Fibroblast of skin of right biceps (primary cell): ENCODE measurements at regions not wholly inside any gene's neighbourhood (a gene's known extent, or its start where the extent isn't known, plus 50 kb on each side); places are given as distances from the start of the nearest gene placed in this dataset.
"Not testable (repeated sequence)": the region's sequence is repeated elsewhere in the genome, so short reads cannot be mapped to it uniquely, and the experiment has no call there.

Experiments
- DNase-seq: peaks from one replicate; pipeline ENCODE4 v3.0.0-alpha.2; 2013

DNA sequence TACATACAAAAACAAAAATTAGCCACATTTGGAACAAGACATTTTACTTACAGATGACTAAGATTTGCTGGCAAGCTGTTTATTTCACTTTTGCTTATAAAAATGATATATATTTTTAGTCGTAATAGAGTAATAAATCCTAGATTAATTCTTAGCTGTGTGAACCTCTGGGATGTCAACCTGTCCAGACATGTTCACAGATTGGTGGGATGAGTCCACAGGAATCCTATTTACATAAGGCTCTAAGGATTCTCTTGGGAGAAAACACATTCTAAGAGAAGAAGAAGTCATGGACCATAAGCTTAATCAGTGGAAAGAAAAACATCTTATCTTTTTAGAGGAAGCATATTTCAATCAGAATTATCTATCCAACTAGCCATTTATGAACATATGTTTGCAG, 797.4 kb downstream of the C12orf50 start:
- peak; percentile 19 for DNase-seq

DNA sequence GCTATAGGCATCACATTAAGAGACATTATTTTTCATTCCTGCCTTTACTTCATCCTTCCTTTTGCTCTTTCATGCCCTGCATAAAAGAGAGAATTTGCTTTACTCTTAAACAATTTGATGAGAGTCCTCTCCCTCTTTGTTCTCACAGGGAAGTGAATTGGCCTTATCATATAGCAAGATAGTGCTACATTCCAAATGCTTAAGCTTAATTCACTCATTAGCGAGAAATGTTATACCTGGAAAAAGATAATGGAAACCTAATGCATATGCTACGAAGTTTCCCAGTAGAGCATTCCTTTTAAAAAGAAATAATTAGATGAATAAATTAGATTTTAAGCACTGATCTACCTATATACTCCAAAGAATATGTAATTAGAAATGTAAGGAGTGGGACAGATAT, 798.8 kb downstream of the C12orf50 start:
- no peak for DNase-seq

DNA sequence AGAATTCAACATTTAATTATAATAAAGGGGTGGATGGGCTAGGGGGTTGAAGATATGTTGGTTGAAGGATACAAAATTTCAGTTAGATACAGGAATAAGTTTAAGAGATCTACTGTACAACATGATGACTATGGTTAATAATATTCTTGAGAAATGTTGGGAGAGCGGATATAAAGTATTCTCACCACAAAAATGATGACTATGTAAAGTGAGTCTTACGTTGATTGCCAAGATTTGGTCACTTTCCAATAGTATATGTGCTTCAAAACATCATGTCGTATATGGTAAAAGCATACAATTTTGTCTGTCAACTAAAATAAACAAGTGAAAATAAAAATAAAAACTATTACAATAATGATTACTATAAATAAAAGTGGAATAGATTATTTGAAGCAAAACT, 802.0 kb downstream of the C12orf50 start:
- DNase-seq: peak; percentile 80

DNA sequence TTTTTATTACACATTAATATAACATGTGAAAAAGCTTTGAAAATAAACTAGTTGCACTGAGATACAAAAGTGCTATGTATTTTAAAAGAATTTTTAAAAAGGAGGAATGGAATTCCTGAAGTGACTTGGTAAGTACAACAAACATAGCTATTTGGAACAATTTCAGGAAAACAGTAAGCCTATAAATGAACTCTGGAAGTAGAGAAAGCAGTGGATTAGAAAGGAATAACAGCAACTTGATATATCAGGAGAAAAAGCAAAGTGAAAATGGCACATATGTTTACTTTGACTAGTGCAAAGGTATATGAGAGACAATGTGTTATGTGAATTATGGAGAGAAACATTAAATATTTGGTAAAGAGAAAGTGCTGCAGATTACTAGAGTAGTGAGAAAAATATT, 811.7 kb downstream of the C12orf50 start:
- DNase-seq: peak; percentile 10

DNA sequence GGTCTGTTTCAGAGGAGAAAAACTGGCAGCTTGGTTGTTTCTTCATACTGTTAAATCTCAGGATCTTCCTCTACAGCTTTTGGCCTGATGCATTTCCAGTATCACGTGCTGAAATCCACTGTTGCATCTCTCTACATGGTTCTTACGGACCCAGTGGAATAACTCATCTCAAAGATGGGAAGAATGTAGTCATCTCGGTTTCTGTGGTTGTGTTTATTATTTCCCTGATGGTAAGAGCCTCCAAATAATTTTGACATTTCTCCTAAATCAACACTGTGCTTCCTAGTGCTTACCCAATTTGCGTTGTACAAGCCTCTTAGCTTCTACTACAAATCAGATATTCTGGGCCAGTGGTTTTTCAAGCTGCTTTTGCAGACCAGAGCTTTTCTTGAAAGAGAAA, 812.8 kb downstream of the C12orf50 start:
- DNase-seq: peak; percentile 57

DNA sequence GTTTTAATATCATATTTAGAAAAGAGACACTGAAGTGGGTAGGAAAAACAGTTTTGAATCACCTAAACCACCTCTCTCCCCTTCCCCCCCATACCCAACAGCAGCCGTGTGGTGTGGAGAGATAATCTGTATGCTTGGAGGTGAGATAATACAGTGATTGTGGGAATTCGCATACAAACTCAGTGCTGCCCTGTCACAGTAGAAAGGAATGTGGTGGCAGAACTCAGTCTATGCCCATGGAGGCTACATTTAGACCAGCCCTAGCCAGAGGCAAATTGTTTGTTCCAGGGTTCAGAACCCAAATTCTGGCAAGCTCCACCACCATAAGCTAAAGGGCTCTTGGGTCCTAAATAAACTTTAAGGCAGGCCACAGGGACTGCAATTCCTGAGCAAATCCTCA, 827.0 kb downstream of the C12orf50 start:
- no peak for DNase-seq

DNA sequence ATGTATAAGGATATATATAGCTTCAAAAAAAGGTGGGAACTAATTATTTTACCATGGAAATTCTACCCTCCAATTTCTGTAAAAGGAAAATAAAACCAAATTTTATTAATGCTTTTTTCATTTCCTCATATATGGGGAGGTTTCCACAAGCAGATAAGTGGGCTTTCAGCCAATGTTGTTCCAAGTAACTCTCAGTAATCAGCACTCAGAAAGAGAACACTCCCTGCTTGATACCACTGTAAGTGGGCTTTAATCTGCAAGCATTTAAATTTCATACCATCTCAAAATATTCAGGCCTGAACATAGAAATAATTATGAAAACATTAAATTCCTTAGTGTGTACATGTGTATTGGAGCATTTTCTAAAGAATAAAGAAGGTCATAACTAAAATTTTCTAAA, 827.6 kb downstream of the C12orf50 start:
- no peak for DNase-seq

DNA sequence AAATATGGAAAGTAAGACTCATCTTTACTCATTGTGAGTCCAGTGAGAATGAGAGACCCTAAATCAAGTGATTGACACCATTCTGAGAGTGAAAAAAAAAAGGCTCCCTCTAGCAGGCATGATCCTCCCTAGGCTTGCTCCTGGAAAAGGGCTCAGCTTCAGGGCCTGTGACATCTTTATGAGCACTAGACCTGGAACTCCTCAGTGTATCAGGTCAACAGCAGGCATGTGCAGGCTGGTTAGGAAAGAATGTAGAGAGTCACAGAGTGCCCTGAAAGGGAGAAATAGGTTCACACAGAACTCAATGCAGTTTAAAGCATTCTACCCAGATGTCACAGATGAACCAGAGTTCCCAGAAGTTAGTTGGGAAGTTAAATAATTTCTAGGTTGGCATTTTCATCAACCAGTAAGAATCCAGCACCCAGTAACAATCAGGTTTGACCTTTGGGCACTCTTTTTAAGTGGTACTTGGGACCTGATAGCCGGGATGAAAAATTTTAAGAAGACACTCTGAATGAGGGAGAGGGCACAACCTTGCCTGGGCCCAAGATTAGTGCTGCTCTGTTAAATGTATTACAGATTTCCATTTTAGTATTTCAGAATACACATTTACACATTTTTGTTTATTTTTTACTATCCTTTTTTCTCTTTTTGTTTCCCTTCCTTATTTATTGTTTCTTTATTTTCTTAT, 828.8 kb downstream of the C12orf50 start:
- no peak for DNase-seq

DNA sequence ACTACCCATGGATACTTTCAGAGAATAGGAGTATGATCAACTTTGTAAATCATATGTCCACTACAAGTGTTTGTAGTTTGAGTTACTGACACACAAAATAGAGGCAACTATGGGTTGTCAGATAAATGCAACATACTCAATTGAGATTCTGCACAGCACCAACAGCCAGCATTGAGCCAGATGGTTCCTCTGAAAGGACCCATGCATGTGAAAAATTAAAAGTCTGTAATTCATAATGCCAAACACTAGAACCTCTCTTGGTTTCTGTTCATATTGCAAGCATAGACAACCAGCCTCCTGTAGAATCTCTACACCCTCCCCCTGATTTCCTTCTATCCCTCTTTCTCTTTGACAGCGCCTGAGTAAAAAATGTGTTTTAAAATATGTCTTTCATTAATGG, 831.0 kb downstream of the C12orf50 start:
- no peak for DNase-seq

DNA sequence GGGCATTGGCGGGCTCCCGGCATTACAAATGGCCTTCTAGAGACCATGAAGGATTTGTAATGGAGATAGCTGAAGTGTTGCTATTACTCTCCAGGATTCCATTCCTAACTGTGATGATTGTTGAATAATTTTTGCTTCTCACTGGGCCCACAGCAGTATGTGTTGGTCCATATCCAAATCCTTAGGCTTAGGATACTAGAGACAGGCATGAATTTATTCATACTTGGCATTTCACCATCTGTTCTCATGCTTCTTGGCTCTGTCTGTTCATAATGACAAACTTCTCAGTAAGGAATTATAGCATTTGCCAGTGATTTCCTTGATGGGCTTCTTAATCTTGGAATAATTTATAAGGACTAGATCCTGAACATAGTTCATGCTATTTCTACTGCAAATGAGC, 832.9 kb downstream of the C12orf50 start:
- DNase-seq: peak; percentile 30

DNA sequence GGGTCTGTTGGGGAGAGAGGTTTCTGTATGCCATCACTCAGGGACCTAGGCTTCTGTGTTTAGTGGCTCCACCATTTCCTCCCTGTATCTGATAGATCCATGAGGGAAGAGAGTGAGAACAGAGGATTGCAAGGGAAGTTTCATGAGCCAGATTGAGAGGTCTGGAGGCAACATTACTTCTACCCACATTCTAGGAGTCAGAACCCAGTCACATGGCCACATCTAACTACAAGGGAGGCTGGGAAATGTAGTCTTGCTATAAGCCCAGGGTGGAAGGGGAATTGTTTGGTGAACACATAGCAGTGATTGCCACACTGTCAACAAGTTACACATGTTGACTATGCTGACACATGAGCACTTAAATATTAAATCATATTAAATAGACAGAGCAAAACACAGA, 834.8 kb downstream of the C12orf50 start:
- DNase-seq: not testable (repeated sequence)

DNA sequence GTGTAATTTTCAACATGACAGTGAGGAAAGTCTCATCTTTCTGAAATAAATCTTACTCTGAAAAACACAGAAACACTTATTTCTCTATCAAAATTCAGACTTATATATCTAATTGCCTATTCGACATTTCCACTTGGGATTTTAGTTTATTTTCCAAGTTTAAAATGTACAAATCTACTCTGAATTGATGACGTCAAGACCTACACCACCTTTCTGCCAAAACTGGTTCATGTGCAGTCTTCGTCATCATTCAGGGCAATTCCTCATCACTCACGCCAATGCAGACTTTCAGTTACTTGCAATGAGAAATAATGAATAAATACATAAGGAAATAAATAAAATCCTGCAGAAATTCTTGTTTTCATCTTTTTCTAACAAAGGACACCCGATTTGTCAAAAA, 843.8 kb downstream of the C12orf50 start:
- DNase-seq: no peak

DNA sequence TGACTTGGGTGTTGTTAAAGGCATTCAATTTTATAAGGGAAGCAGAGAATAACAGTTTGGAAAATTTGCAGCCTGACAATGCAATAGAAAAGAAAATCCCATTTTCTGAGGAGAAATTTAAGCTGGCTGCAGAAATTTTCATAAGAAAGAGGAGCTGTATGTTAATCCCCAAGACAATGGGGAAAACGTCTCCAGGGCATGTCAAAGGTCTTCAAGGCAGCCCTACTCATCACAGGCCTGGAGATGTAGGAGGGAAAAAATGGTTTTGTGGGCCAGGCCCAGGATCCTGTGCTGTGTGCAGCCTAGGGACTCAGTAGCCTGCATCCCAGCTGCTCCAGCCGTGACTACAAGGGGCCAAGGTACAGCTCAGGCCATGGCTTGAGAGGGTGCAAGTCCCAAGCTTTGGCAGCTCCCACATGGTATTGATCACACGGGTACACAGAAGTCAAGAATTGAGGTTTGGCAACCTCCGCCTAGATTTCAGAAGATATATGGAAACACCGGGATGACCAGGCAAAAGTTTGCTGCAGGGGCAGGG, 846.4 kb downstream of the C12orf50 start:
- no peak for DNase-seq

DNA sequence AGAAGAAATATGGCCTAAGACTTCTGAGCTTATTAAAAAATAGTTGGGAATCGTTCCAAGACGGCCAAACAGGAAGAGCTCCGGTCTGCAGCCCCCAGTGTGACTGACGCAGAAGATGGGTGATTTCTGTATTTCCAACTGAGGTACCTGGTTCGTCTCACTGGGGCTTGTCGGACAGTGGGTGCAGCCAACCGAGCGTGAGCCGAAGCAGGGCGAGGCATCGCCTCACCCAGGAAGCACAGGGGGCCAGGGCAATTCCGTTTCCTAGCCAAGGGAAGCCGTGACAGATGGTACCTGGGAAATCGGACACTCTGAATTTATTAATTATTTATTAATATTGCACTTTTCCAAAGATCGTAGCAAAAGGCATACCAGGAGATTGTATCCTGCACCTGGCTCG, 857.8 kb downstream of the C12orf50 start:
- DNase-seq: no peak

DNA sequence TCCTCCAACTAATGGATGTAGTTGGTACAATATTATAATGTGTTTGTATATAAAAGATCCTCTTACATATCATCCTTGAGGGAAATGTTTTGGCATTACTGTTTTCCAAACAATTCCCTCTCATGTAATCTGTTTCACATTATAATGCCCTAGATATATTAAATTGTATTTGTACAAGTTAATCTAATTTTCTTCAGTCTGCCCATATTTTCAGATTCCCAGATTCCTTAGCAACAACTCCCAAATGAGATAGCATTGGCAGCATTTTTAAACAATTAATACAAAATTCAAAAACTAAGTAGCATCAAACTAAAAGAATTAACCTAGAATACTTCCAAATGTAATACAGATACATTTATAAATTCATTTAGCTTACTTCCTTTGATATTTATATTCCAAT, 860.2 kb downstream of the C12orf50 start:
- DNase-seq: no peak

DNA sequence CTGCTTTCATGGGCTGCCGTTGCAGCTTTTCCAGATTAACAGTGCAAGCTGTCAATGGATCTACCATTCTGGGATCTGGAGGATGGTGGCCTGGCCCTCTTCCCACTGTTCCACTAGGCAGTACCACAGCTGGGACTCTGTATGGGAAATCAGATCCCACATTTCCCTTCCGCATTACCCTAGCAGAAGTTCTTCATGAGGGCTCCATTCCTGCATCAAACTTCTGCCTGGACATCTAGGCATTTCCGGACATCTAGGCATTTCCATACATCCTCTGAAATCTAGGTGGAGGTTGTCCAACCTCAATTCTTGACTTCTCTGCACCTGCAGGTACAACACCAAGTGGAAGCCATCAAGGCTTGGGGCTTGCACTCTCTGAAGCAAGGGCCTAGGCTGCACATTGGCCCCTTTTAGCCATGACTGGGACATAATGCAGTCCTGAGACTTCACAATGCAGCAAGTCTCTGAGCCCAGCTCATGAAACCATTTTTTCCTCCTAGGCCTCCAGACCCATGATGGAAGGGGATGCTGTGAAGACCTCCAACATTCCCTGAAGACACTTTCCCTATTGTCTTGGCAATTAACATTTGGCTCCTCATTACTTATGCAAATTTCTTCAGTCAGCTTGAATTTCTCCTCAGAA, 863.3 kb downstream of the C12orf50 start:
- DNase-seq: no peak

DNA sequence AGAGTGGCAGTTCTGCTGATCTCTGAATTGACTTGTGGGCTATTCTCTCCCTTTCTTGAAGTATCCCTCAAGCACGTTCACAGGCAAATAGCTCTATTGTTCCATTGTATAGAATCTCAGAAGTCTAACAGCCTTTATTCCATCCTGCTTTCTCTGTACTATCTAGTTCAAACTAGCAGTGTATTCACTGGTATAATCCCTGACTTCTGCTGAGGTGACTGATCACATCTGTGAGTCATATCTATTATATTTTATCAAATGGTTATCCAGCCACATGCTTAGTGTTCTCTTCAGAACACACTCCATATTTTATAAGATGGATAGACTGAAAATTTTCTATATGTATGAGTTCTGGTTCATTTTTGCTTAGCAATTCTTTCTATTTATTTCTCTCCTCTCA, 866.1 kb downstream of the C12orf50 start:
- no peak for DNase-seq

DNA sequence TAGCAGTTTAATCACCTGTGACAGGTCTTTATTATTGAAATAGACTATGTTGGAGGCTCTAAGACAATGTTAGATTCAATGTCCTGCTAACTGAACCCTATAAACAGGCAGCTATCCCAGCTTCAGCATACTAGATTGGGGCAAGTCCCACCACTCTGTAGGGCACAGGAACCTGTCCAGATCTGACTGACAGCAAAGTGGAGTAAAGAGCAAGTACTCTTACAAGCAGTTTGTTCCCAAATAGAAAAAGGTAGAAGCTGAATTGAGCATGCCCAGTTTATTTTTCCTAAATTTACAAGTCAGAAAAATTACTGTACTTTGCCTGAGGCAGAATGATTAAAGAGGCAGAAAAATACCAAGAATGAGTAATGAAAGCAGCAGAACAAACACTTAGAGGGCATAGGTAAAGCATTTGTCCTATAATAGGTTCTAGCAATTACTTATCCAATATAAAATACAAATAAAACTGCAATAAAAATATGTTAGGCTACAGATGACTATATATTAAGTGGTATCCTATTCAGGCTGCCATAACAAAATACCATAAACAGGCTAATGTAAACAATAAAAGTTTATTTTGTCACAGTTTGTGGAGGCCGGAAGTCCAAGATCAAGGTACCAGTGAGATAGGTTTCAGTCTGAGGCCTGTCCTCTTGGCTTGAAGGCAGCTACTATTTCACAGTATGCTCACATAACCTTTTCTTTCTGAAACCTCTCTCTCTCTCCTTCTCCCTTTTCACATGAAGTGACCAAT, 868.2 kb downstream of the C12orf50 start:
- no peak for DNase-seq

DNA sequence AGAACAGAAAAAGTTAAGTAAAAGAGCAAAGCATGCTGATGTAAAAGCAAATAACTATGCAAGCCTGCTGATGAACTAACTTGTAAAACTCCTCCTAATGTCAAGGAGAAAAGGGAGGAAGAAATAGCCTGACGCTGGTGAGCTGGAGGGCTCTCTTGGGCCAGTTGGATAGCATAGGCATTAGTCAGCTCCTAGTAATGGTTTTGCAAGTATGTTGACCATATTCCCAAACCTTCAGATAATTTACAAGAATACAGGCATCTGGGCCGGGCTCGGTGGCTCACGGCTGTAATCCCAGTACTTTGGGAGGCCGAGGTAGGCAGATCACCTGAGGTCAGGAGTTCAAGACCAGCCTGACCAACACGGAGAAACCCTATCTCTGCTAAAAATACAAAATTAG, 871.4 kb downstream of the C12orf50 start:
- DNase-seq: peak; percentile 94

DNA sequence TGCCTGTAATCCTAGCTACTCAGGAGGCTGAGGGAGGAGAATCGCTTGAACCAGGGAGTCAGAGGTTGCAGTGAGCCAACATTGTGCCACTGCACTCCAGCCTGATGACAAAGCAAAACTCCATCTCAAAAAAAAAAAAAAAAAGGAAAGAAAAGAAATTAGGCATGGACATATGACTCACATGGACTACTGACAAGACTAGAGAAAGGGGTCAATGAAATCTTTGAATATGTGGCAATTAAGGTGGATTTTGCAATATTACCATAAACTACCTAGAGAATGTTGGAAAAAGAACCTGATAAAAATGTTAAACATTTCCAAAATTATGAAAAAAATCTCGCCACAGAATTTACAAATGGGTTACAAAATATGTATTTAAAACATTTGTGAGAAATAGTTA, 873.6 kb downstream of the C12orf50 start:
- DNase-seq: peak; percentile 66

DNA sequence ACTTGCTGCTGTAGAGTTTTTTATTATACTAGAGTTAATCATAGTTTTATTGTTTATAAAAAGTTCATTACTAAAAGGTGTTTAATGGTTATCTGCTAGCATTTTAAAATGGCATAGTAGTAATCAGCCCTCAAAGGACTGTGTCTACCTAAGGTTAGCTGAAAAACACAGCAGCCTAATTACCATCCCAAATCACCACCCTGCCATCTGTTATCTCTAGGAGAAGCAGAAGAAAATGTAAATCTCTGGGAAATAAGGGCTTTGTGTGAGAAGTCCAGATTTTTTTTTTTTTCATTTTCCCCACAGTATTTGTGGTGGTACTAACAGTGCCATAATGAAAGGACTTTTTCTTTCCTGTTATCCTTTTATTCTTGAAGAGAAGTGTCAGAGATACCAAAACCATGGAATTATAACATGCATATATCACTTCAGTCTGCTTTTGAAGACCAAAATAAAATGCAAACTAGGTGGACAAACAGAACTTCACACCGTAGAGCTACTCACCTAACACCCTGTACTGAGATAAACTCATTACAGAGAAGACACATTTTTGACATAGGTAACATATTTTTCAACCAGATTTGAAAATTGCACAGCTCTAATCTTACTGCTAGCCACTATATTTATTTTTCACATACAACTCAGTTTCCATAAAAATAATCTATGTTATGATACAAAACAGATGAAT, 876.2 kb downstream of the C12orf50 start:
- DNase-seq: no peak

DNA sequence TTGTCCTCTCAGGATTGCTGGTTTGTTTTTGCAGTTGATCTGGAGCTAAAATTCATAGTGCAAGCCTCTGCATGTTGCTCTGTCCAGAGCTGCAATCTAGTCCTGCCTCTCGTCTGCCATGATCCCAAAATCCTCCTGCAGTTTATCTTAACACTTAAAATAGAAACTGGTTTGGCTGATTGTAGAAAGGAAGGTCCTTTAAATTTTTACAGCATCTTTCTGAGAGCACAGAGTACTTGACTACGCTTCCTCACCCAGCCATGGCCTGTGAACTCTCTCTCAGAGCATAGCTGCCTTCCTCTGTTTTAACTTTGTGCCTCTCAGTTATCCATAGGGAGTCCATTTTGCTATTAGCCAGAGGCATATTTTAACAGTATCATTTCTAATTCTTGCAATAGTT, 877.1 kb downstream of the C12orf50 start:
- no peak for DNase-seq

DNA sequence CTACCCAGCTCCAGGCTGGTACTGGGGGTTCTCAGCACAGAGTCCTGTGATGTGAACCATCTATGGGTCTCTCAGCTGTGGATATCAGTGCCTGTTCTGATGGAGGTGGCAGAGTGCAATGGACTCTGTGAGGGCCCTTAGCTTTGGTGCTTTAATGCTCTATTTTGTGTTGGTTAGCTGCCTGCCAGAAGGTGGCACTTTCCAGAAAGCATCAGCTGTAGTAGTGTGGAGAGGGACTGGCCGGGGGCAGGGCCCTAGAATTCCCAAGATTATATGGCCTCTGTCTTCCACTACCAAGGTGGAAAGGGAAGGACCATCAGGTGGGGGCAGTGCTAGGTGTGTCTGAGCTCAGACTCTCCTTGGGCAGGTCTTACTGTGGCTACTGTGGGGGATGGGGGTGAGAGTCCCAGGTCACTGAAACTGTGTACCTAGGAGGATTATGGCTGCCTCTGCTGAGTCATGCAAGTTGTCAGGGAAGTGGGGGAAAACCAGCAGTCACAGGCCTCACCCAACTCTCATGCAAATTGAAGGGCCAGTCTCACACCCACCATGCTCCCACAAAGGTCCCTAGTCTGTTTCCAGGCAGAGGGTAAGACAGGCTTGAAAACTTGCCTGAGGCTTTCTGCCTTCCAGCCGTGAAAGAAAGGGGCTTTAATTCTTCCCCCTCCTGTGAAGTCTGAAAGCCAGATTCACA, 878.1 kb downstream of the C12orf50 start:
- no peak for DNase-seq
